Glutamatergic neuron (in vitro differentiated cells): ENCODE measurements at regions not wholly inside any gene's neighbourhood (a gene's known extent, or its start where the extent isn't known, plus 50 kb on each side); places are given as distances from the start of the nearest gene placed in this dataset.

Source experiments
- DNase-seq: peaks from one replicate; pipeline ENCODE4 v3.0.0; 2022
- H3K27ac Mint-ChIP-seq: one replicate; pipeline ENCODE4 v1.8.0; 2020; ENCODE audit warnings: mild to moderate bottlenecking, mixed read lengths, inconsistent platforms; ENCODE audit not compliant: unreplicated experiment
- H3K27me3 Mint-ChIP-seq: one replicate; pipeline ENCODE4 v1.8.0; 2020; ENCODE audit warnings: mild to moderate bottlenecking, moderate library complexity, mixed read lengths, inconsistent platforms; ENCODE audit not compliant: unreplicated experiment
- H3K36me3 Mint-ChIP-seq: one replicate; pipeline ENCODE4 v1.8.0; 2020; ENCODE audit warnings: mild to moderate bottlenecking, mixed read lengths, inconsistent platforms; ENCODE audit not compliant: unreplicated experiment
- H3K4me1 Mint-ChIP-seq: one replicate; pipeline ENCODE4 v1.8.0; 2020; ENCODE audit warnings: mild to moderate bottlenecking, low read depth, mixed read lengths, inconsistent platforms; ENCODE audit not compliant: unreplicated experiment
- H3K4me3 Mint-ChIP-seq: one replicate; pipeline ENCODE4 v1.8.0; 2020; ENCODE audit warnings: mild to moderate bottlenecking, mixed read lengths, inconsistent platforms; ENCODE audit not compliant: unreplicated experiment
- H3K9me3 Mint-ChIP-seq: one replicate; pipeline ENCODE4 v1.8.0; 2020; ENCODE audit warnings: mild to moderate bottlenecking, moderate library complexity, mixed read lengths, inconsistent platforms; ENCODE audit not compliant: unreplicated experiment
- CTCF ChIP-seq: fragments of 200-600 bp; sonication (generic); IDR thresholded peaks from one replicate; pipeline ENCODE4 v1.5.0; 2021; ENCODE audit not compliant: partially characterized antibody, unreplicated experiment

DNA sequence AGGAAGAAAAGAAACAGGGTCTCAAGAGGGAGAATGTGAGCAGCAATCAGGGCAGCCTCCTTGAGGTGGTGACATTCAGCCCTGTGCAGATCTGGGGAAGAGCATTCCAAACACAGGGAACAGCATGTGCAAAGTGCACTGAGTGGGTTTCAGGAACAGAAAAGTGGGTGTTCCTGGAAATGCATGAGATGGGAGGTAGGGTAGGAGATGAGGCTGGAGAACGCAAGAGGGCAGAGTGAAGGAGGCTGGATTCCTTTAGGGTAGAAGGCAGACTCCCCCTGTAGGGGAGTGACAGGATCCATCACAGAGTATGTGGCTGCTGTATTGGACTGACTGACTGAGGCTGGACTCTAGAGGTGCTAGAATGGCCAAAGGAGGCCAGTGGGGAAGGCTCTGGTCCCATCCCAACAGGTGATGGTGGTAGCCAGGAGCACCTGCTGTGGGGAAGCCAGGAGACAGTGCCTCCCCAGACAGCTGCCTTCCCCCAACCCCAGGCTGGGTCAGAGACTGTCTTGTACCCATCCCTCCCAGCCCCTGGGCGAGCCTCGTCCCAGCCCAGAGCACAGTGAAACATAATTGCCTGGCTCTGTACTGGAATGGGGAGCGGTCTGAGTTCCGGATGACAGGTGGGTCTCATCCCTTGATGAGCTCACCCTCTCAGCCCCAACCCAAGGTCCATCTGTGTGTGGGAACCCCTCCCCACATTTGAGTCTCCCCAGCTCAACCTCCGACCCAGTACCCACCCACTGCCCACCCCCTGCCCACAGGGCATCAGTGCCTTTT, 419.4 kb downstream of the MN1 start:
- DNase-seq, result no peak
- peaks cover 14% of the 10 kb centered on the region for H3K27me3 Mint-ChIP-seq
- peaks cover 6% of the 10 kb centered on the region for H3K4me1 Mint-ChIP-seq
- no peak overlapping the region for H3K27ac Mint-ChIP-seq
- H3K36me3 Mint-ChIP-seq, result peaks cover 3% of the 10 kb centered on the region
- H3K4me3 Mint-ChIP-seq, result no peak overlapping the region
- peaks cover 7% of the 10 kb centered on the region for H3K9me3 Mint-ChIP-seq
- TF ChIP-seq CTCF, result no peak

- no peak for TF ChIP-seq CTCF
- Mint-ChIP-seq H3K36me3 (peaks cover 3% of the 10 kb centered on the region), H3K4me1 (peaks cover 3% of the 10 kb centered on the region), H3K27me3 (peaks cover 14% of the 10 kb centered on the region), H3K4me3 (no peak overlapping the region), H3K27ac (no peak overlapping the region), H3K9me3 (peaks cover 8% of the 10 kb centered on the region)
- no peak for DNase-seq
Observed at GRCh38 chr22:27382947-27383346, 418.6 kb downstream of the MN1 start.

DNA sequence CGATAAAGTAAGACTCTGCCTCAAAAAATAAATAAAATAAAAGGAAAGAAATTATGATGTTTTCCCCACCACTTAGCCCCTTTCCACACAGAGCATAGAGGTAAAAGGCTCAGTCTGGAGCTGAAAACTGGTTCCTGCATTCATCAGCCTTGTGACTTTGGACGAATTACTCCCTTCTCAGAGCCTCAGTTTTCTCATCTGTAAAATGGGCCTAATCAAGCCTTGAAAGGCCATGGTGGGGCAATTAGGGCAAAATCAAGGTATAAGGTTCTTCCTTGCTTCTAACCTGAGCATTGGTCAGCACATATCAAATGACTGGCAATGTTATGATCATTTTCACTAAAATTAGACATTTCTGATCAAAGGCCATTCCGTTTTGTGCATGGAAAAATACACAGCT, 417.7 kb downstream of the MN1 start:
- TF ChIP-seq CTCF, result no peak
- Mint-ChIP-seq H3K27ac (no peak overlapping the region), H3K36me3 (peaks cover 3% of the 10 kb centered on the region), H3K9me3 (peaks cover 9% of the 10 kb centered on the region), H3K4me3 (no peak overlapping the region), H3K4me1 (no peaks in the 10 kb centered on the region), H3K27me3 (peaks cover 16% of the 10 kb centered on the region)
- DNase-seq, result no peak

DNA sequence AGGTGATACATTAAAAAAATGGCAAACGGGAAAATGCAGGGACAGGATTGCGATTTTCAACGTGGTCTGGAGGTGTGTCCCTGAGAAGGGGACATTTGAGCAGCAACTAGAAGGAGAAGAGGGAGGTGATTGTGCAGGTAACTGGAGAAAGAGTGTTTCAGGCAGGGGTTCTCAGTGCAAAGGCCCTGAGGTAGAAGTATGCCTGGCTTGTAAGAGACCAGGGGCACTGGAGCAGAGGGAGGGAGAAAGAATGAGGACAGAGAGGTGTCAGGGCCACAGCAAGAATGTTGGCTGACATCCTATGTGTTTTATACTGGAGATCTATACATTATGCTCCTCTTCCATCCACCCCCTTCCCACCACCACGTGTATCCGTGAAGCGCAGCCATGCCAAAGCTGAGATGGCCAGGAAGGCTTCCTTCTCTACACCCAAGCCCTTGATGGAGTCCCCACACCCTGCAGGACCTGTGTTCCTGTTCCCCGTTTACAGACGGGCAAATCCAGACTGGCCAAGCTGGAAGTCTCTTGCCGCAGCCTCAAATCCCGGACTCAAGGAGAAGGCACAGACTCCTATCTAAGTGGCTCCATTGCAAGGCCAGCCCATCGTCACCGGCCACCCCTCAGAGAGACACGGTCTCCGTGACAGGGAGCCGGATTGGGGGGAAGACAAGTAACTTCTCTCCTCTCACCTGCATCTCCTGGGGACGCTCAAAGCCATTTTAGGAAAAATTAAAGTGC, 416.1 kb downstream of the MN1 start:
- peaks cover 17% of the 10 kb centered on the region for H3K27me3 Mint-ChIP-seq
- TF ChIP-seq CTCF, result no peak
- no peak for DNase-seq
- H3K4me3 Mint-ChIP-seq, result no peak overlapping the region
- peaks cover 3% of the 10 kb centered on the region for H3K36me3 Mint-ChIP-seq
- peaks cover 11% of the 10 kb centered on the region for H3K9me3 Mint-ChIP-seq
- no peaks in the 10 kb centered on the region for H3K4me1 Mint-ChIP-seq
- H3K27ac Mint-ChIP-seq, result no peak overlapping the region

DNA sequence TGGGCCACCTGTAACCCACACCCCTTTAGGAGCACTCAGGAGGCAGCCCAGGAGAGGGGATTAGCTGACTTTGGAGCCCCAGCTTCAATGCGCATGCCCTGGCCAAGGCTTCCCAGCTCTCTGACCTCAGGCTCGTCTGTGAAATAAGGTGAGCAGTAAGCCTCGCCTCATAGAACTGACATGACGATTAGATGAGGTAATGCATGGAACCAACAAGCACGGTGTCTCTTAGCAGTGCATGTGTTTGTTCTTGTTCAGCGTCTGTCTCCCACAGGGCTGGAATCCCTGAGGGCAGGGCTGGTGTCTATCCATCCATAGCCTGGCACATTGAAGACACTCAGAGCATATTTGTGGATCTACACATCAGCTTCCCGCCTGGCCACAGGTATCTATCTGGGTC, 415.4 kb downstream of the MN1 start:
- Mint-ChIP-seq H3K4me3 (no peak overlapping the region), H3K27me3 (peaks cover 17% of the 10 kb centered on the region), H3K4me1 (no peaks in the 10 kb centered on the region), H3K9me3 (peaks cover 11% of the 10 kb centered on the region), H3K27ac (no peak overlapping the region), H3K36me3 (peaks cover 3% of the 10 kb centered on the region)
- TF ChIP-seq CTCF, result no peak
- no peak for DNase-seq
